GM15510 (cell line): ENCODE measurements at regions not wholly inside any gene's neighbourhood (a gene's known extent, or its start where the extent isn't known, plus 50 kb on each side); places are given as distances from the start of the nearest gene placed in this dataset.

Experiments
- POLR2A ChIP-seq: IDR thresholded peaks from 3 replicates; pipeline ENCODE4 v1.6.1; 2011; ENCODE audit warnings: borderline replicate concordance; ENCODE audit not compliant: insufficient read length; ENCODE audit errors: extremely low read depth

DNA sequence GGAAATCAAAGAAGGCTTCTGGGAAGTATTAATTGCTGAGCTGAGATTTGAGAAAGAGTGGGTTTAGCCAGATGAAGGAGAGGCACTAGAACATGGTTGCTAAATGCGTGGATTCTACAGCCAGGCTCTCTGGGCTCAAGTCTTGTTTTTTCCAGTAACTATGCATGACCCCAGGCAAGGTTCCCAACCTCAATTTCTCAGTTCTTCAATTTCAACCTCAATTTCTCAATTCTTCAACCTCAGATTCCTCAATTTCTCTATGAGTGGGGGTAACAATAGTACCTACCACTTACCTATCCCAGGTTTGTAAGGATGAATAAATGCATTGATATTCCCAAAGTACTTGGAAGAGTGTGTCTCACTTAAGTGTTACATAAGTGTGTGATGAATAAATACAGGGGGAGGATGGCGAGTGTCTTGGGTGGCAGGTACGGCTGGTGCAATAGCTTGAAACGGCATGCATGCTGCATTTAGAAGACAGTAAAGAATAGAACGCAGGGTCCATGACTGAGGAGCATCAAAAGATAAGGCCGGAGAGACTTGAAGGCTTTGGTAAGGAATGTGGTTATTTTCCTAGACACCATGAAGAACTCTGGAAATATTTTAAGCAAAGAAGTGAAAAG, 149.1 kb upstream of the ATP2B1 start:
- no peak for TF ChIP-seq POLR2A

DNA sequence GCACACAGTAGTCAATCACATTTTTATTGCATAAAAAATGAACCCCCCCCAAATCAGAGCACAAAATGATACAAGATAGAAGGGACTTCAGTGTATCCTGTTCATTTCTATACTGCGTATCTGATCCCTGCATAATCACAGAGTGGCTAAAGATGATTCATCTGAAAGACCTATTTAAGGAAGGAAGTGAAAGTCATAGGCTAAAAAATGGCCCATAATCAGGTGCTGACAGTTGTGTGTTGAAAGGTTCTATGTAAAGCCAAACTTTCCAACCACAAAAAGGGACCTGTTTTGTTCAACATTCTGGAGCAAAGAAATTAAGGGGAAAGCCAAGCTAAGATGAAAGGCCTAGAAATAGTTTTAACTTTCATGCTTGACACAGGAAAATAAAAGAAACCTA, 147.8 kb upstream of the ATP2B1 start:
- TF ChIP-seq POLR2A = no peak

DNA sequence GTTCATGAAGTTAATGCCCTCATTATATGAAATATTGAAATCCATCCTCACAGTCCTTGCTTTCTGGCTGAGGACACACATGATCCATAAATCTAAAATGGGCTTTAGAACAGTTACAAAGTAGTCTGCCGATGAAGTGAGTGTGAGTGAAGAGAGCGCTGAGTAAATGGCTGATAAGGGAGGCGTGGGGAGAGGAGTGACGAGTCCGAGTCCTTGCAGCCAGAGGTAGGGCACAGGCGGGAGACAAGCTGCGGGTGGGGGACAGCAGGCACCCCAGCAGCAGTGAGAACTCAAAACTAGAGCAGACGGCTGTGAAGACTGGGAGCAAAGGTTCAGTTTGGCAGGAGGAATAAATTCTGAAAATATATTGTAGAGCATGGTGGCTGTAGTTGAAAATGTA, 140.1 kb upstream of the ATP2B1 start:
- TF ChIP-seq POLR2A = no peak

DNA sequence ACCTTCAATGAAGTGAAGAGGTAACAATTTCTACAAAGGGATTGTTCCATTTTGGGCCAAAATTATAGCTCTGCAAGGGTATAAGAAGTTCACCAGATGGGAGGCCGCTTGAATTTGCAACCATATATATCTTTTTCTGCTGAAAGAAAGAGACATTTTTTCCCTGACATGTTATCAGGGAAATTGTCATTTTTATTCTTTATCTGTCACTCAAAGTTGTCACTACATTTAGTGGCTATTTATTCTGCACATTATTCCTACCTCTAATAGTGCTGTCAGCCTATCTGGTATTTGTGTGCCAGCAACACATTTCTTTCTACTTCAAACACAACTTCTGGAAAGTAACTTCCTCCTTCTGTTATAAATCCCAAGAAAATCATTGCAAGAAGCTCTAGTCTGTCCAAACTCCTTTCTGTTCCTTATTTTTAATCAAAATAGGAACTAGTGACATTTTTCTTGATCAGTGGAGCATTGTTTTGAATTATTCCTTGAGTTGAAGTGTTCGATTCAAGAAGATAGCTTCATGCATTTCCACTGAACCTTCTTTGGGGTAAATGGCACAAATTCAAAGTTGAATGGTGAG, 137.9 kb upstream of the ATP2B1 start:
- no peak for TF ChIP-seq POLR2A

DNA sequence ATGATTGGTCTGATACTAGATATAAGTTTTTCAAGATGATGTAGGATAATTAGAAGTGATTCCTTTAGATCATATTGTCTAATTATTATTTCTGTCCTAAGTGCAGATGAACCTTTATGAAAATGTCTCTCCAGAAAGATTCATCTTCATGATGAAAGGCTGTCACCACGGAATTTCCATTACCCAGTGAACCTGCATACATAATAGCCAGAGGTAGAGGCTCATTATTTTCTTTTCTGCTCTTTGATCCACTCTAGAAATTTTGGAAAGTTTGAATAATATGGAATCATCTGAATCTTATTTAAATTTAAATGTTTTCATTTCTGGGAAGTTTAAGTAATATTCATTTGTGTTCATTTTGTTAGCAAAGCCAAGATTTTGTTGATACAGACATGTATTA, 137.1 kb upstream of the ATP2B1 start:
- TF ChIP-seq POLR2A = no peak

DNA sequence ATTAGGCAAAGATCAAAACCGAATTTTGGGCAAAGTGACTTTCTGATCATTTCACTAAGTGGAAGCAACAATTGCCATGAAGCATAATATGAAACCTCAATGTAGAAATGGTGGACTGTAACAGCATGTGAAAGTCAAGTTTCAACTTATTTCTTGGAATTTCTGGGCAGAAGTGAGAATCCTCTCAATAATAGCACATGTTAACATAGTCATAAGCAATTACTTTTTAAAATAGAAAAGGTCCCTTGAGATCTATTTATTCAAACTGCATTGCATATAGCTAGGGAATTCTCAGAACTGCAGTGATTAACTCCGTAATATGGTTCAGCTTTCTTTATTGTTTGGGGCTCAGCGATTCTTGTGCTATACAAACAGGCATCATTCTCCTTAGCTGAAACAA, 136.7 kb upstream of the ATP2B1 start:
- no peak for TF ChIP-seq POLR2A

DNA sequence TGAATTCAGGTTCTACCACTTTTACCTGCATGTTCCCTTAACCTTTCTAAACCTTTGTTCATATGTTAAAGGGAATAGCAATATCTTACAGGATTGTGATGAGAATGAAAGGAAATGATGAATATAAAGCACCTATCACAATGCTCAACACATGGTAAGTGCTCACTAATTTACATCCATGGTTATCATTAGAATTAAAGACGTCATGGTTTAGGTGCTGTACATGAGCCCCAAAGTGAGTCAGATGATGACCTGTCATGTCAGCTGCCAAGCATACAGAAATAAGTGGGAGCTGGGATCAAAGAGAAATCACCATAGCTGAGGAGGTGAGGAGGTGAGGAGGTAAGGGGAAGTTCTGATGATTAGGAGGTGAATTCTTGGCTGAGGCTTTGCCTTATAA, 135.9 kb upstream of the ATP2B1 start:
- TF ChIP-seq POLR2A = no peak

DNA sequence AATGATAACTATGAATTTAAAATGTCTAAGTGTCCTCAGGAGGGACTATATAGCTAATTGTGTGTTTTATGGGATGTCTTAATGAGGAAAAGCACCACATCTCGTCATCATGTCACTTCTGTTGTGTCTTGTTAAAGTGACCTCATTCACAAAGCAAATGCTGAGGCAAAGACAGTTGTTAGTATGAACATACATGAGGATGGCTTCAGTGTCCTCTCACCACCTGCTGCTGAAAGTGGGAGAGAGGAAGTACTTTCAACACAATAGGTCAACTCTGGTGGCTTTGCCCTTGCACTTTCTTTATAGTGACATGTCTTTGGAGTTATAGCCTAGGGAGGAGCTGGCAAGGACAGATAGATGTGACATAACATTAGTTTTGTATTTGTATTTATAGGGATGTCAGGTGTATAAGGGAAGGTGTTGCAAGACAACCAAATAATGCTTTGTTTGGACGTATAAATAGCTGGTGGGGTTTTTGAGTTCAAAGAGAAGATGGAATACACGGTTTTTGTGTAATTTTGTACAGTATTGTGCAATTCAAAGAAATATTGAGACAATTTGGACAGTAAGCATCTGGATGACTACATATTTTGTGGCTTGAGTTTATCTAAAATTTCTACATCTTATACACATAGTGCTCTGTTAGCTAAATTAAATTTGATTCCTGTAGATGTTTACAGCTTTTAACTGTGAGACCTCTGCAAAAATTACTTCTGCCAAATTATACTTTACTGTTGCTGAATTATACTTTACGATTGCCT, 131.7 kb upstream of the ATP2B1 start:
- TF ChIP-seq POLR2A = no peak

DNA sequence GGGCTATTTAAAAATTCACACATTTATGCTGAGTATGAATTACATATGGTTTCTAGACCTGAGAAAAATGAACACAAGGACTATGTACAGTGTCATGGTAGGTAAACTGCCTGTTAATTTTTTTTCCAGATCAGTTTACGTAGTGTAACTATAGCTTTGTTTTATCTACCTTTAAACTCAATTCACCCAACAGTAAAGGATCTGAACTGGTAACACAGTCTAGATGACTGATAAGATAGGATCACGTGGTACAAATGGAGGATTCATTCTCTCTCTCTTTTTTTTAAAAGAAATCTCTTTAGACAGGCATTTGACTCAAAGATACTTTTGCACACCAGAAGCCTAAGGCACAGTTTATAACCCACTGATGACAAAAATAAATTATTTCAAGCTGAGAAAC, 130.8 kb upstream of the ATP2B1 start:
- no peak for TF ChIP-seq POLR2A

DNA sequence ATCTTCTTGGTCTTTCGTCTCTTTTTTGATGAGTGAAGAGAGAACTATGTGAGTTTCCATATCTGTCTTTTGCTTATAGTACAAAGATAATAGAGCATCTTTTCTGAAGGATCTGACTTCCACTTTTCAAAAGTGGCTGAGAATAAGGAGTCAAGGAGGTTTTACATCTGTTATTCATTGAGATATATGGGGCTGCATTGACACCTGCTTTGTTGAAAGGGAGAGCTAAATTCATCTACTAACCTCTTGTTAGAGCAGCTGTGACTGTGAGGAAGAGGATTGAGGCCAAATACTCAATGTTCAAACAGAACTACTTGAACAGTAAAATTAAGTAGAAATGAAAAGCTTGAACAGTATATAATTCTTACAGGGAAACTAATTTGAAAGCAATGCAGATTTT, 130.2 kb upstream of the ATP2B1 start:
- TF ChIP-seq POLR2A = no peak

DNA sequence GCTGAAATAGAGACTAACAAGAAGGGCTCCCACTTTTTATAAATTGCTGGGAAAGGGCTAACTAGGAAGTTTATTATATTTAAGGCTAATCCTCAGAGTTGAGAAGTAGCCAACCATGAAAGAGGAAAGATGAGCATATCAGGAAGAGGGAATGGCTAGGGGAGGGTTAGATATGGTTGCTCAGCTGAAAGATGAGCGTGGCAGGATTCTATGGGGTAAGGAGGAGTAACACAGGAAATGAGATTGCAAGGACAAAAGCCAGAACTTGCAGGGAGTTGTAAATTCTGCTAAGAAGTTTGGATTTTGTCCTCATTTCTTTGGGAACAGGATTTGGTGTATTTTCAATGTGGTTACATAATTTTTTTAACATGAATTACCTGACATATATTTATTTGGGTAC, 127.4 kb upstream of the ATP2B1 start:
- no peak for TF ChIP-seq POLR2A

DNA sequence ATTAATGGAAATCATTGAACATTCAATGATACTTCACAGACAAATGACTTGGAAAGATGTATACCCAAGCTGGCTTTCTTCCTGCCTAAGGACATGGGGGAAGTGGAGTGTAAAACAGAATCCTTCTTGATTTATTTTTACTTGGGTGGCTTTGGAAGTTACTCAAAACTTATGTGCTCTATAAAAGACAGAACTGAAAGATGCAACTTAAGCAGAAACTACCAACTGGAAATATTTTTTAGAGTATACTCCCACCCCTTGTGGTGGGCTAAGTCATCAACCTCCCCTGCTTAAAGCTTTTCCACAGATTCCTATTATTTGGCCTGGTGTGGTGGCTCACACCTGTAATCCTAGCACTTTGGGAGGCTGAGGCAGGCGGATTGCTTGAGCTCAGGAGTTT, 126.0 kb upstream of the ATP2B1 start:
- TF ChIP-seq POLR2A = no peak

DNA sequence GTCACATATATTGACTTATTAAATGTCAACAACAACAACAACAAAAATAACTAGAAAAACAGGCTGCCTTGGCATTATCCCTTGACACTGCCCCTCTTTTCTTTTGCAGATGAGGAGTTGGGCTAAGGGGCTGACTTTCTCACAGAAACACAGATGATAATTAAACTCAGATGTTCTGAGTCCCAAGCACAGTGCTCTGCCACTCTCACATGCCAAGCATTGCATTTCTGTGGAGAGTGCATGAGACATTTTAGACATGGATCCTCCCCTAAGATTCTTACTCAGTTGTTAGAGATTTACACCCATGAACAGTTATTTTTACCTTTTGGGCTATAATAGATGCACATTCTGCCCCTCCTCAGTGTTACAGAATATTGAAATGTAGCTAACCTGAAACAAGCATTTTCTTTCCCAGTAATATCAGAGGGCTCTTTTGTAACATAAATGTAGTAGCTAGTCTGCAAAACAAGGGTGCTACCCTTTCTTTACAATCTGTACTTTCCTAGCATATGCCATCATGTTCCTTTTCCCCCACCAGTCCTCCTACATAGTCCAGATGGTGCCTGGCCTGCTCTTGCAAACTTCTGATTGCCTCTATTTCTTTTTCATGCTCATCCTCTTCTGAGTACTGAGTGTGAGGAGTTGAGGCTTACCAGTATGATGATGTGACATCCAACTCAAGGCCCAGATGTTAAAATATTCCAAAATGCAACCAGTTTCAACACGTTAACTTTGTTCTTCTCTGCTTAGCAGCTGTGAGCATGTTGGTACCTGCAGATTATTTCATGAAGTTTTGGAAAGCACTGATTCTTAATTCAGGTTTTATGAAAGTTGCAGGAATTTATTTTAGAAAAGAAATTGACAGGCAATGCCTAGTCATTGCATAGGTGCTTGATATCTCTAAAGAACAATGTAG, 125.0 kb upstream of the ATP2B1 start:
- no peak for TF ChIP-seq POLR2A

DNA sequence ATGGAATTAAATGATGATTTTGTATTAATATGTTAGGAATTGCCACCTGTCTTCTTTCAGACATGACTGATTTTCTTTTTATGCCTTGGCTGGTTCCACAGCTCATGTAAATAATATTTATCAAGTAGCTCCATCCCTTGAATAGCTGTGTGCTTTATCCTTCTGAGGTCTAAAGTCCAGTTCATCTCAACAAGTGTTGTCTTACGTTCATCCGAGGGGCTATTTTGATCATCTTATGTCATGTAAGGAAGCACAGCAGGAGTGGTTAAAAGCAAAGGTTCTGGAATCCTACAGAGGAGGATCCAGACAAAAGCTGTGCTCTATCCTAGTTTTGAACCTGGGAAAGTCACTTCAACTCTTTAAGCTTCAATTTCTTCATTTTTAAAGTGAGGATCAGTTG, 123.7 kb upstream of the ATP2B1 start:
- no peak for TF ChIP-seq POLR2A
